ENCODE measurements at regions not wholly inside any gene's neighbourhood (a gene's known extent, or its start where the extent isn't known, plus 50 kb on each side); places are given as distances from the start of the nearest gene placed in this dataset.

DNA sequence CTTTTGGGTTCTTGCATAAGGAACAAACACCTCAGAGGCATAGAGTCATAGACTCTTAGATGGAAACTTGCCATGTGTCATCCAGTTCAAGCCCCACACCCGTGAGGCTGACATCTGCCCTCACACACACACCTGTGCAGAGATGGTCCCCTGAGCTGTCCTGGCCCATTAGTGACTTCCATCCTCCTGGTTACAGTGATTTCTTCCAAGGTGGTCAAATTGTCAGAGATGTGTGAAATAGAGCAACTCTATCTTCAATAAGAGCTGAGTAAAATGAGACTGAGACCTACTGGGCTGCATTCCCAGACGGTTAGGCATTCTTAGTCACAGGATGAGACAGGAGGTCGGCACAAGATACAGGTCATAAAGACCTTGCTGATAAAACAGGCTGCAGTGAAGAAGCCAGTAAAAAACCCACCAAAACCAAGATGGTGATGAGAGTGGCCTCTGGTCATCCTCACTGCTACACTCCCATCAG lies 342.2 kb upstream of the TNRC6C start:
- H3K27me3 ChIP-seq, result no peaks in the 10 kb centered on the region
- intact Hi-C loops (cut with DNase I), result loop anchor here in 1 of 10 donors (10.0 kb wide), 1 partner anchor 109 kb away; no protein-coding TSS in a partner anchor
- H3K4me3 ChIP-seq, result no peak overlapping the region
- no peak overlapping the region for H3K27ac ChIP-seq
- TF ChIP-seq CTCF (IDR thresholded peaks at IDR 0.05), result no peak
- TF ChIP-seq POLR2A (IDR thresholded peaks at IDR 0.05), result no peak
- no peaks in the 10 kb centered on the region for H3K36me3 ChIP-seq
- H3K4me1 ChIP-seq, result peaks cover 0 to 13% (median 6%) of the 10 kb centered on the region in 12 donors
- DNase-seq, result no peak
- ATAC-seq, result no peak
- no peaks in the 10 kb centered on the region for H3K9me3 ChIP-seq
- WGBS, 4 donors, result 23 to 32% (median 32%) methylated on average over 3 of the region's 3 CpGs

DNA sequence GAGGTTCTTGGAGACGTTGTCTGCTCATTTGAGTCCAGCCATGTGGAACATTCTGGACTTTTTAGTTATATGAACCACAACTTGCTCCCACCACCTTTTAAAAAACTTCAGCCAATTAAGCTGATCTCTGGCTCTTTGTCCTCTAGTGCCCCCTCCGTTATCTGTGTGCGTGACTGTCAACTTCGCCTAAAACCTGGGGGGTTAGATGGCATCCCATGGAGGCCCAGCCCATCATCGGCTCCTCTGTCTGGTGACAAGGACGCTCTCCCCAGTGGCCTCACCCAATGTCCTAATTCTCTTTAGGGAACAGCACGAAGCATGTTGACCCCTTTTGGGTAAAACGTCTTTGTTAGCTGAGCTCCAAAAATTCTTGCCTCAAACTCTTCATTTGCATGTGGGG lies 341.0 kb upstream of the TNRC6C start:
- H3K27me3 ChIP-seq, result no peaks in the 10 kb centered on the region
- no peak for DNase-seq
- H3K36me3 ChIP-seq, result no peaks in the 10 kb centered on the region
- peaks cover 0 to 13% (median 6%) of the 10 kb centered on the region in 12 donors for H3K4me1 ChIP-seq
- no peak overlapping the region for H3K27ac ChIP-seq
- intact Hi-C loops (cut with DNase I), result loop anchor here in 1 of 10 donors (10.0 kb wide), 1 partner anchor 107 kb away; no protein-coding TSS in a partner anchor
- 84 to 90% (median 87%) methylated on average over 8 of the region's 8 CpGs for WGBS, 4 donors
- H3K4me3 ChIP-seq, result no peak overlapping the region
- H3K9me3 ChIP-seq, result no peaks in the 10 kb centered on the region
- ATAC-seq, result no peak
- TF ChIP-seq POLR2A (IDR thresholded peaks at IDR 0.05), result no peak
- no peak for TF ChIP-seq CTCF (IDR thresholded peaks at IDR 0.05)

DNA sequence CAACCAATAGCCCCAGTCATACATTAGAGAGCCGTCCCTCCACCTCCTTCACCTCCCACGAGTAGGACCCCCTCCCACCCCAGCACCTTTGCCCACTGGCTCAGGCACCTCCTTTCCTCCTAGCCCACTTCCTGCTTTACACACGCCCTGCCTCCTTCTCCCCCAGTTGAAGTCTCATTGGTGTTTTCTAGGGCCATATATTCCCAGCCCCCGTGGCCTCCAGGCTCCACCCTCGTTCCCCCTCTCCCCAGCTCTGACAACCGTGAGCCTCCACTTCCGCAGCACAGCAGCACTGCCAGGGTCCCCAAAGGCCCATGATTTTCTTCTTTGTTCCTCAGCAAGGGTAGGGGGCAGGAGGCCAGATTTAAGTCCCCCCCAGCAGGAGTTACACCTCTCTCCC lies 340.3 kb upstream of the TNRC6C start:
- no peak for DNase-seq
- 71 to 77% (median 73%) methylated on average over 7 of the region's 7 CpGs for WGBS, 4 donors
- H3K27ac ChIP-seq, result no peak overlapping the region
- peaks cover 0 to 13% (median 6%) of the 10 kb centered on the region in 12 donors for H3K4me1 ChIP-seq
- no peaks in the 10 kb centered on the region for H3K36me3 ChIP-seq
- no peak for TF ChIP-seq POLR2A (IDR thresholded peaks at IDR 0.05)
- TF ChIP-seq CTCF (IDR thresholded peaks at IDR 0.05), result no peak
- no peaks in the 10 kb centered on the region for H3K9me3 ChIP-seq
- no peak for ATAC-seq
- no peak overlapping the region for H3K4me3 ChIP-seq
- intact Hi-C loops (cut with DNase I), result loop anchor here in 1 of 10 donors (10.0 kb wide), 1 partner anchor 107 kb away; no protein-coding TSS in a partner anchor
- no peaks in the 10 kb centered on the region for H3K27me3 ChIP-seq

DNA sequence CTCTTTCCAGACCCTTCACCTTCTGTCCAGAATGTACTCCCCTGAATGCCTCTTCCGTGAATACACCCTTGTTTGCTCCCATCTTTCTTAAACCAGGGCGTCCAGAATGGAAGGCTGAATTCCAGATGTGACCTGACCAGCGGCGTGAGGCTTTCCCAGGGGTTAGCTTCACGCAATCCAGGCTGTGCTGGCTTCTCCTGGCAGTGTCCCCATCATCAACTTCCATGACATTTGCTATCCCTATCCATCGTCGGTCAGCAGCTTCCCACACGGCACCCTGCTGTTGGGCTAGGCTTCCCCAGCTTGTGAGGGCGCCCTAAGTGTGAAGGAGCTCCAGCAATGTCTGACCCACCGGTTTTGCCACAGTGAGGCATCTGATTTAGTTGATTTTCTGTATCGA lies 339.8 kb upstream of the TNRC6C start:
- H3K4me1 ChIP-seq, result peaks cover 0 to 13% (median 6%) of the 10 kb centered on the region in 12 donors
- WGBS, 4 donors, result 91 to 95% (median 92%) methylated on average over 11 of the region's 11 CpGs
- H3K27ac ChIP-seq, result no peak overlapping the region
- ATAC-seq (no peak), DNase-seq (no peak)
- intact Hi-C loops (cut with DNase I), result loop anchor here in 1 of 10 donors (10.0 kb wide), 1 partner anchor 106 kb away; no protein-coding TSS in a partner anchor
- H3K4me3 ChIP-seq, result no peak overlapping the region
- H3K9me3 ChIP-seq, result no peaks in the 10 kb centered on the region
- H3K27me3 ChIP-seq, result no peaks in the 10 kb centered on the region
- H3K36me3 ChIP-seq, result no peaks in the 10 kb centered on the region
- no peak for TF ChIP-seq CTCF (IDR thresholded peaks at IDR 0.05)
